Body of pancreas (tissue), 4 donors: ENCODE measurements at regions not wholly inside any gene's neighbourhood (a gene's known extent, or its start where the extent isn't known, plus 50 kb on each side); places are given as distances from the start of the nearest gene placed in this dataset.
"Not testable (repeated sequence)": the region's sequence is repeated elsewhere in the genome, so short reads cannot be mapped to it uniquely, and the experiment has no call there.

Source experiments
- ATAC-seq: fragments of 150-250 bp; one replicate; pipeline ENCODE4 v1.9.1; 2016
- DNase-seq, 4 donors: peaks; one replicate each; pipeline ENCODE4 v3.0.0-alpha.2; 2019
- H3K27ac ChIP-seq, 4 donors: fragments of 200-600 bp; sonication (generic); 1 replicate in 3 of 4; 2 replicates in 1 of 4; pipeline versions ENCODE4 v1.5.1 to v1.6.1; 2016 to 2019; ENCODE audit warnings: mild to moderate bottlenecking in 1 of 4, mixed read lengths in 1 of 4, moderate library complexity in 1 of 4
- H3K27me3 ChIP-seq, 2 donors: fragments of 200-600 bp; sonication (generic); one replicate each; pipeline ENCODE4 v1.6.0; 2016; ENCODE audit warnings: mild to moderate bottlenecking in 1 of 2
- H3K36me3 ChIP-seq, 2 donors: fragments of 200-600 bp; sonication (generic); replicated peaks in 1 of 2; 2 replicates each; pipeline ENCODE4 v1.5.1; 2016; ENCODE audit warnings: low read depth in 2 of 2; ENCODE audit not compliant: insufficient read depth in 1 of 2
- H3K4me1 ChIP-seq: fragments of 200-600 bp; sonication (generic); one replicate; pipeline ENCODE4 v1.6.0; 2016
- H3K4me3 ChIP-seq, 2 donors: fragments of 200-600 bp; sonication (generic); 1 replicate in 1 of 2; 2 replicates in 1 of 2; pipeline ENCODE4 v1.5.1; 2016 to 2019
- H3K9me3 ChIP-seq, 3 donors: fragments of 200-600 bp; sonication (generic); 1 replicate in 2 of 3; 2 replicates in 1 of 3; pipeline ENCODE4 v1.5.1; 2016
- POLR2A ChIP-seq, 3 donors: fragments of 450-650 bp; IDR thresholded peaks; one replicate each; pipeline ENCODE4 v1.6.1; 2016; ENCODE audit warnings: antibody characterized with exemption in 3 of 3, mild to moderate bottlenecking in 2 of 3
- WGBS, 2 donors: methylation state at CpG; one replicate each; pipeline ENCODE4 v1.1.5; 2017; 5-methylcytosine and 5-hydroxymethylcytosine counted together
- intact Hi-C: fragments of 100-400 bp; cut with DNase I; formaldehyde crosslinking; loops from one replicate; pipeline ENCODE4 v1.15.1; 2023
- TF ChIP-seq, protein P1 (sequence below), 7 experiments: fragments of 450-650 bp in 4 of 7; fragments of 200-600 bp in 3 of 7; sonication (generic) in 3 of 7; IDR thresholded peaks; one replicate each; pipeline ENCODE4 v1.5.1; 2016 to 2019; ENCODE audit warnings: antibody characterized with exemption in 7 of 7

GRCh38 chr11:97078443-97078842 is 688.6 kb downstream of the JRKL start:
- ATAC-seq, result no peak

GRCh38 chr11:97079244-97079643 is 689.4 kb downstream of the JRKL start:
- no peak overlapping the region for H3K4me3 ChIP-seq
- no peaks in the 10 kb centered on the region for H3K4me1 ChIP-seq
- intact Hi-C loops, result no loop called here
- ATAC-seq (no peak), DNase-seq (no peak)
- no peaks in the 10 kb centered on the region for H3K27me3 ChIP-seq
- H3K36me3 ChIP-seq, result no peaks in the 10 kb centered on the region
- H3K27ac ChIP-seq, result no peak overlapping the region
- peaks cover 0 to 4% (median 0%) of the 10 kb centered on the region in 3 donors for H3K9me3 ChIP-seq
- TF ChIP-seq, protein P1, sequence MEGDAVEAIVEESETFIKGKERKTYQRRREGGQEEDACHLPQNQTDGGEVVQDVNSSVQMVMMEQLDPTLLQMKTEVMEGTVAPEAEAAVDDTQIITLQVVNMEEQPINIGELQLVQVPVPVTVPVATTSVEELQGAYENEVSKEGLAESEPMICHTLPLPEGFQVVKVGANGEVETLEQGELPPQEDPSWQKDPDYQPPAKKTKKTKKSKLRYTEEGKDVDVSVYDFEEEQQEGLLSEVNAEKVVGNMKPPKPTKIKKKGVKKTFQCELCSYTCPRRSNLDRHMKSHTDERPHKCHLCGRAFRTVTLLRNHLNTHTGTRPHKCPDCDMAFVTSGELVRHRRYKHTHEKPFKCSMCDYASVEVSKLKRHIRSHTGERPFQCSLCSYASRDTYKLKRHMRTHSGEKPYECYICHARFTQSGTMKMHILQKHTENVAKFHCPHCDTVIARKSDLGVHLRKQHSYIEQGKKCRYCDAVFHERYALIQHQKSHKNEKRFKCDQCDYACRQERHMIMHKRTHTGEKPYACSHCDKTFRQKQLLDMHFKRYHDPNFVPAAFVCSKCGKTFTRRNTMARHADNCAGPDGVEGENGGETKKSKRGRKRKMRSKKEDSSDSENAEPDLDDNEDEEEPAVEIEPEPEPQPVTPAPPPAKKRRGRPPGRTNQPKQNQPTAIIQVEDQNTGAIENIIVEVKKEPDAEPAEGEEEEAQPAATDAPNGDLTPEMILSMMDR (IDR thresholded peaks at IDR 0.05), result no peak
- TF ChIP-seq POLR2A (IDR thresholded peaks at IDR 0.05), result no peak

More at GRCh38 chr11:97078443-97078842, 688.6 kb downstream of the JRKL start:
- no peak overlapping the region for H3K4me3 ChIP-seq
- peaks cover 0 to 12% (median 0%) of the 10 kb centered on the region in 3 donors for H3K9me3 ChIP-seq
- 13 to 25% methylated on average over 2 of the region's 2 CpGs for WGBS, 2 donors
- H3K27ac ChIP-seq, result no peak overlapping the region
- H3K27me3 ChIP-seq, result no peaks in the 10 kb centered on the region
- no peak for DNase-seq
- intact Hi-C loops, result no loop called here
- H3K4me1 ChIP-seq, result no peaks in the 10 kb centered on the region
- no peaks in the 10 kb centered on the region for H3K36me3 ChIP-seq
- no peak for TF ChIP-seq POLR2A (IDR thresholded peaks at IDR 0.05)
- TF ChIP-seq, protein P1 (IDR thresholded peaks at IDR 0.05), result no peak

DNA sequence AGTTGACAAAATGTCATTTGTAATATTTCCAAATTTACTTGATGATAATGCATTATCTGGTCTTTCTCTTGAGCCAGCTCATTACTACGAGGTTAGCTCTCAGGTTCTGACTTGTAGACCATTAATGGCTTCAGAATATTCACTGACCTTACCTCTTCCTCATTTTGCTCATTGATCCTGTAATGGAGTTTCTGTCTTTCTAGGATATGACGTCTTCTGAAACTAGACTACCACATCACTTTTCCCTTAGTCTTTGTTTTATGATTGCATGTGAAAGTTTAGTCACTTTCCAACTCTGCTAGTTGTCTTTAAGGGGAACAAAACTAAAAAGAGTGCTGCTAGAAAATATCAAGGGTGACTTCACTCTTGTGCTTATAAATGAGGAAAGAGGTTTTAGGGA is 697.6 kb downstream of the JRKL start:
- Histone ChIP-seq H3K36me3 (no peaks in the 10 kb centered on the region), H3K27me3 (no peaks in the 10 kb centered on the region), H3K4me1 (no peaks in the 10 kb centered on the region), H3K9me3 (no peaks in the 10 kb centered on the region), H3K4me3 (no peak overlapping the region), H3K27ac (no peak overlapping the region)
- no peak for TF ChIP-seq POLR2A (IDR thresholded peaks at IDR 0.05)
- TF ChIP-seq, protein P1 (IDR thresholded peaks at IDR 0.05), result no peak
- intact Hi-C loops, result no loop called here
- no peak for DNase-seq
- no peak for ATAC-seq
- WGBS, 2 donors, result 28 to 48% methylated on average over 2 of the region's 2 CpGs

- no peaks in the 10 kb centered on the region for H3K9me3 ChIP-seq
- no peak for DNase-seq
- no peaks in the 10 kb centered on the region for H3K27me3 ChIP-seq
- WGBS, 2 donors, result 34 to 61% methylated on average over 1 of the region's 1 CpG
- H3K27ac ChIP-seq, result no peak overlapping the region
- H3K36me3 ChIP-seq, result no peaks in the 10 kb centered on the region
- no peak for ATAC-seq
- TF ChIP-seq POLR2A (IDR thresholded peaks at IDR 0.05), result no peak
- TF ChIP-seq, protein P1 (IDR thresholded peaks at IDR 0.05), result no peak
- intact Hi-C loops, result no loop called here
- no peaks in the 10 kb centered on the region for H3K4me1 ChIP-seq
- H3K4me3 ChIP-seq, result no peak overlapping the region
Measured at GRCh38 chr11:97092823-97093222, 703.0 kb downstream of the JRKL start.

DNA sequence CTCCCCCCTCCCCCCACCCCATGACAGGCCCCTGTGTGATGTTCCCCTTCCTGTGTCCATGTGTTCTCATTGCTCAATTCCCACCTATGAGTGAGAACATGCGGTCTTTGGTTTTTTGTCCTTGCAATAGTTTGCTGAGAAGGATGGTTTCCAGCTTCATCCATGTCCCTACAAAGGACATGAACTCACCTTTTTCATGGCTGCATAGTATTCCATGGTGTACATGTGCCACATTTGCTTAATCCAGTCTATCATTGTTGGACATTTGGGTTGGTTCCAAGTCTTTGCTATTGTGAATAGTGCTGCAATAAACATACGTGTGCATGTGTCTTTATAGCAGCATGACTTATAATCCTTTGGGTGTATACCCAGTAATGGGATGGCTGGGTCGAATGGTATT is 712.4 kb downstream of the JRKL start:
- intact Hi-C loops, ATAC-seq, H3K27me3 ChIP-seq, H3K4me1 ChIP-seq, H3K36me3 ChIP-seq, H3K4me3 ChIP-seq, H3K27ac ChIP-seq, DNase-seq, H3K9me3 ChIP-seq: not testable (repeated sequence)
- WGBS, 2 donors, result 80 to 91% methylated on average over 3 of the region's 3 CpGs
